ENCODE measurements at regions not wholly inside any gene's neighbourhood (a gene's known extent, or its start where the extent isn't known, plus 50 kb on each side); places are given as distances from the start of the nearest gene placed in this dataset.
"Not testable (repeated sequence)": the region's sequence is repeated elsewhere in the genome, so short reads cannot be mapped to it uniquely, and the experiment has no call there.

GRCh38 chr4:163697121-163697520 lies 202.6 kb downstream of the TMA16 start:
- Histone ChIP-seq H4K20me1 (ENCODE audit: insufficient read depth, low read length) (no peaks in the 10 kb centered on the region), H3K4me2 (replicated peaks; ENCODE audit: extremely low read depth, low read length, poor library complexity, severe bottlenecking) (no peak overlapping the region), H2AFZ (ENCODE audit: insufficient read depth, low read depth, low read length, poor library complexity, severe bottlenecking) (no peak overlapping the region), H3K4me1 (ENCODE audit: control insufficient read depth in 1 of 2, insufficient read depth in 2 of 2, low read length in 2 of 2) (no peaks in the 10 kb centered on the region), H3K79me2 (ENCODE audit: insufficient read depth, low read length) (no peaks in the 10 kb centered on the region), H3K9ac (ENCODE audit: insufficient read depth, low read length, poor library complexity, severe bottlenecking) (no peak overlapping the region), H3K9me3 (replicated peaks in 1 of 2; ENCODE audit: control insufficient read depth in 1 of 2, insufficient read depth in 1 of 2, low read length in 2 of 2) (no peaks in the 10 kb centered on the region), H3K27me3 (ENCODE audit: control insufficient read depth in 2 of 2, insufficient read depth in 2 of 2, low read length in 2 of 2) (no peaks in the 10 kb centered on the region), H3K36me3 (replicated peaks in 1 of 2; ENCODE audit: control insufficient read depth in 1 of 2, insufficient read depth in 2 of 2, low read length in 2 of 2) (no peaks in the 10 kb centered on the region), H3K4me3 (replicated peaks in 1 of 3; ENCODE audit: low read depth in 2 of 3, low read length in 3 of 3) (no peak overlapping the region), H3K27ac (ENCODE audit: low read depth in 1 of 2, low read length in 2 of 2) (no peak overlapping the region)
- H3K36me3 Mint-ChIP-seq, result no peaks in the 10 kb centered on the region
- H3K27ac Mint-ChIP-seq, result no peak overlapping the region
- no peak for DNase-seq
- no peak overlapping the region for H3K4me3 Mint-ChIP-seq
- intact Hi-C loops (cut with micrococcal nuclease), result no loop called here
- peaks cover 0 to 3% (median 3%) of the 10 kb centered on the region in 7 donors for H3K9me3 Mint-ChIP-seq
- H3K4me1 Mint-ChIP-seq, result no peaks in the 10 kb centered on the region
- H3K27me3 Mint-ChIP-seq (ENCODE audit: low read depth in 3 of 3), result peaks cover 0 to 12% (median 3%) of the 10 kb centered on the region in 3 donors
- no peak for TF ChIP-seq CTCF (IDR thresholded peaks at IDR 0.05)
- 100% methylated on average over 1 of the region's 3 CpGs for WGBS (ENCODE audit: insufficient coverage)

GRCh38 chr4:163700383-163700782 lies 205.9 kb downstream of the TMA16 start:
- H3K4me1 ChIP-seq (ENCODE audit: control insufficient read depth in 1 of 2, insufficient read depth in 2 of 2, low read length in 2 of 2); H3K4me1 Mint-ChIP-seq; H3K36me3 ChIP-seq (replicated peaks in 1 of 2; ENCODE audit: control insufficient read depth in 1 of 2, insufficient read depth in 2 of 2, low read length in 2 of 2); H3K4me3 Mint-ChIP-seq; H2AFZ ChIP-seq (ENCODE audit: insufficient read depth, low read depth, low read length, poor library complexity, severe bottlenecking); H3K9ac ChIP-seq (ENCODE audit: insufficient read depth, low read length, poor library complexity, severe bottlenecking); DNase-seq; H3K9me3 ChIP-seq (replicated peaks in 1 of 2; ENCODE audit: control insufficient read depth in 1 of 2, insufficient read depth in 1 of 2, low read length in 2 of 2); H3K27ac ChIP-seq (ENCODE audit: low read depth in 1 of 2, low read length in 2 of 2); H3K36me3 Mint-ChIP-seq; intact Hi-C loops (cut with micrococcal nuclease); H3K79me2 ChIP-seq (ENCODE audit: insufficient read depth, low read length); H3K4me2 ChIP-seq (replicated peaks; ENCODE audit: extremely low read depth, low read length, poor library complexity, severe bottlenecking); H3K9me3 Mint-ChIP-seq; H3K4me3 ChIP-seq (replicated peaks in 1 of 3; ENCODE audit: low read depth in 2 of 3, low read length in 3 of 3); H3K27me3 ChIP-seq (ENCODE audit: control insufficient read depth in 2 of 2, insufficient read depth in 2 of 2, low read length in 2 of 2); H4K20me1 ChIP-seq (ENCODE audit: insufficient read depth, low read length): not testable (repeated sequence)
- no CpG with 5 or more reads among the region's 4 CpGs for WGBS (ENCODE audit: insufficient coverage)
- H3K27me3 Mint-ChIP-seq (ENCODE audit: low read depth in 3 of 3), result peaks cover 0 to 14% (median 3%) of the 10 kb centered on the region in 3 donors
- H3K27ac Mint-ChIP-seq, result peak overlapping the region in 1 of 7 donors; percentile 63

Measured in CD14-positive monocyte (primary cell).